ENCODE measurements at regions not wholly inside any gene's neighbourhood (a gene's known extent, or its start where the extent isn't known, plus 50 kb on each side); places are given as distances from the start of the nearest gene placed in this dataset.

DNA sequence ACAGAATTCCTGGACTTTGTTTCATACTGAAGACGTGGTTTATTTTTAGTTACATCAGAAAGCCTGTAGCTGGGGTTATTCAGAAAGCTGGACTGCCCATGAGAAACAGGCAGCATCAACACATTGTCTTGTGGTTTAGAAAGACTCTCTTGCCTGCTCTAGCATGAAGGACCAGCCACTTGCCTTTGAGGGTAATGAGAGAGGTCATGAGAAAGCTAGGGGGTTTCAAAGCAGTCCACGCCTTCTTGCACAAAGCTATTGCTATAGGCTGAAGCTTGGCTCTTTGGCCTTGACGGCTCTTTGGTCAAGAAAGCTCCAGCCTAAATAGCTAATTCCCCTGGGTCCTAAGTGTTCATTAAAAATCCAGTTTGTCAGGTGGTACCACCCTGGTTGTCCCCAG, 208.1 kb downstream of the PRDM2 start:
- TF ChIP-seq, protein P1, sequence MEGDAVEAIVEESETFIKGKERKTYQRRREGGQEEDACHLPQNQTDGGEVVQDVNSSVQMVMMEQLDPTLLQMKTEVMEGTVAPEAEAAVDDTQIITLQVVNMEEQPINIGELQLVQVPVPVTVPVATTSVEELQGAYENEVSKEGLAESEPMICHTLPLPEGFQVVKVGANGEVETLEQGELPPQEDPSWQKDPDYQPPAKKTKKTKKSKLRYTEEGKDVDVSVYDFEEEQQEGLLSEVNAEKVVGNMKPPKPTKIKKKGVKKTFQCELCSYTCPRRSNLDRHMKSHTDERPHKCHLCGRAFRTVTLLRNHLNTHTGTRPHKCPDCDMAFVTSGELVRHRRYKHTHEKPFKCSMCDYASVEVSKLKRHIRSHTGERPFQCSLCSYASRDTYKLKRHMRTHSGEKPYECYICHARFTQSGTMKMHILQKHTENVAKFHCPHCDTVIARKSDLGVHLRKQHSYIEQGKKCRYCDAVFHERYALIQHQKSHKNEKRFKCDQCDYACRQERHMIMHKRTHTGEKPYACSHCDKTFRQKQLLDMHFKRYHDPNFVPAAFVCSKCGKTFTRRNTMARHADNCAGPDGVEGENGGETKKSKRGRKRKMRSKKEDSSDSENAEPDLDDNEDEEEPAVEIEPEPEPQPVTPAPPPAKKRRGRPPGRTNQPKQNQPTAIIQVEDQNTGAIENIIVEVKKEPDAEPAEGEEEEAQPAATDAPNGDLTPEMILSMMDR (IDR thresholded peaks at IDR 0.05), result no peak
- TF ChIP-seq CBFB (CRISPR knock-in tag; IDR thresholded peaks at IDR 0.05; ENCODE audit: low read depth) (no peak), FOXJ3 (CRISPR knock-in tag; IDR thresholded peaks at IDR 0.05; ENCODE audit: borderline replicate concordance) (no peak), RELA (CRISPR knock-in tag; IDR thresholded peaks at IDR 0.05; ENCODE audit: borderline replicate concordance) (no peak), ZNF263 (CRISPR knock-in tag; IDR thresholded peaks at IDR 0.05; ENCODE audit: low read depth) (no peak)
- TF ChIP-seq, protein P2, sequence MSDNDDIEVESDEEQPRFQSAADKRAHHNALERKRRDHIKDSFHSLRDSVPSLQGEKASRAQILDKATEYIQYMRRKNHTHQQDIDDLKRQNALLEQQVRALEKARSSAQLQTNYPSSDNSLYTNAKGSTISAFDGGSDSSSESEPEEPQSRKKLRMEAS (CRISPR knock-in tag; IDR thresholded peaks at IDR 0.05), result no peak
- TF ChIP-seq, protein P3, sequence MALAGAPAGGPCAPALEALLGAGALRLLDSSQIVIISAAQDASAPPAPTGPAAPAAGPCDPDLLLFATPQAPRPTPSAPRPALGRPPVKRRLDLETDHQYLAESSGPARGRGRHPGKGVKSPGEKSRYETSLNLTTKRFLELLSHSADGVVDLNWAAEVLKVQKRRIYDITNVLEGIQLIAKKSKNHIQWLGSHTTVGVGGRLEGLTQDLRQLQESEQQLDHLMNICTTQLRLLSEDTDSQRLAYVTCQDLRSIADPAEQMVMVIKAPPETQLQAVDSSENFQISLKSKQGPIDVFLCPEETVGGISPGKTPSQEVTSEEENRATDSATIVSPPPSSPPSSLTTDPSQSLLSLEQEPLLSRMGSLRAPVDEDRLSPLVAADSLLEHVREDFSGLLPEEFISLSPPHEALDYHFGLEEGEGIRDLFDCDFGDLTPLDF (CRISPR knock-in tag; IDR thresholded peaks at IDR 0.05), result no peak
